ENCODE measurements at regions not wholly inside any gene's neighbourhood (a gene's known extent, or its start where the extent isn't known, plus 50 kb on each side); places are given as distances from the start of the nearest gene placed in this dataset.

- TF ChIP-seq POLR2A (IDR thresholded peaks at IDR 0.05): no peak
- TF ChIP-seq, protein P1, sequence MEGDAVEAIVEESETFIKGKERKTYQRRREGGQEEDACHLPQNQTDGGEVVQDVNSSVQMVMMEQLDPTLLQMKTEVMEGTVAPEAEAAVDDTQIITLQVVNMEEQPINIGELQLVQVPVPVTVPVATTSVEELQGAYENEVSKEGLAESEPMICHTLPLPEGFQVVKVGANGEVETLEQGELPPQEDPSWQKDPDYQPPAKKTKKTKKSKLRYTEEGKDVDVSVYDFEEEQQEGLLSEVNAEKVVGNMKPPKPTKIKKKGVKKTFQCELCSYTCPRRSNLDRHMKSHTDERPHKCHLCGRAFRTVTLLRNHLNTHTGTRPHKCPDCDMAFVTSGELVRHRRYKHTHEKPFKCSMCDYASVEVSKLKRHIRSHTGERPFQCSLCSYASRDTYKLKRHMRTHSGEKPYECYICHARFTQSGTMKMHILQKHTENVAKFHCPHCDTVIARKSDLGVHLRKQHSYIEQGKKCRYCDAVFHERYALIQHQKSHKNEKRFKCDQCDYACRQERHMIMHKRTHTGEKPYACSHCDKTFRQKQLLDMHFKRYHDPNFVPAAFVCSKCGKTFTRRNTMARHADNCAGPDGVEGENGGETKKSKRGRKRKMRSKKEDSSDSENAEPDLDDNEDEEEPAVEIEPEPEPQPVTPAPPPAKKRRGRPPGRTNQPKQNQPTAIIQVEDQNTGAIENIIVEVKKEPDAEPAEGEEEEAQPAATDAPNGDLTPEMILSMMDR (IDR thresholded peaks at IDR 0.05): no peak
These were observed 194.0 kb upstream of the SLITRK3 start for GRCh38 chr3:165390166-165390565.

Data from prostate gland (tissue), 2 donors.